ENCODE measurements at regions not wholly inside any gene's neighbourhood (a gene's known extent, or its start where the extent isn't known, plus 50 kb on each side); places are given as distances from the start of the nearest gene placed in this dataset.

DNA sequence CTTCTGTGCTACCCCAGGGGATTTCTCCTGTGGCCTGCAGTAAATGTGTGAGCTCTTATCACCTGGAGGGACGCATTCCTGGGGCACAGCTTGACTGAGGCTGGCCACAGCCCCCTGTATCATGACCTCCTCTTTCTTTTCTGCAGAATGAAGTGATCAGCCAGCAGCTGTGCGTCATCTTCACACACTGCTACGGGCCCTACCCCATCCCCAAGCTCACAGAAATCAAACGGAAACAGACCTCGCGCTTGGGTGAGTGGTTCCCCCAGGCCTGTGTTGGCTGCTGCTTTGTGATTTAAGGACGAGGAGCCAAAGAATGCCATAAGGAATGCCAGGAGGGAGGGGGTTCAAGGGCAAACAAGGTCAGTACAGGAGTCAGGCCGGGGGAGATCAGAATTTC, 50.5 kb upstream of the PWP1 start:
- H3K36me3 ChIP-seq (ENCODE audit: control insufficient read depth, insufficient read depth, low read length), result no peaks in the 10 kb centered on the region
- no peaks in the 10 kb centered on the region for H3K4me1 ChIP-seq (ENCODE audit: control insufficient read depth, insufficient read depth, low read length)
- H3K27me3 ChIP-seq (ENCODE audit: control insufficient read depth, insufficient read depth, low read length), result no peaks in the 10 kb centered on the region
- no peak overlapping the region for H3K9ac ChIP-seq (ENCODE audit: low read length)
- no peaks in the 10 kb centered on the region for H3K9me3 ChIP-seq (ENCODE audit: control insufficient read depth, low read length)
- no peak overlapping the region for H3K4me3 ChIP-seq (ENCODE audit: low read length)

All from mucosa of stomach (tissue), 1 donor.